ENCODE measurements at regions not wholly inside any gene's neighbourhood (a gene's known extent, or its start where the extent isn't known, plus 50 kb on each side); places are given as distances from the start of the nearest gene placed in this dataset.
"Not testable (repeated sequence)": the region's sequence is repeated elsewhere in the genome, so short reads cannot be mapped to it uniquely, and the experiment has no call there.

DNA sequence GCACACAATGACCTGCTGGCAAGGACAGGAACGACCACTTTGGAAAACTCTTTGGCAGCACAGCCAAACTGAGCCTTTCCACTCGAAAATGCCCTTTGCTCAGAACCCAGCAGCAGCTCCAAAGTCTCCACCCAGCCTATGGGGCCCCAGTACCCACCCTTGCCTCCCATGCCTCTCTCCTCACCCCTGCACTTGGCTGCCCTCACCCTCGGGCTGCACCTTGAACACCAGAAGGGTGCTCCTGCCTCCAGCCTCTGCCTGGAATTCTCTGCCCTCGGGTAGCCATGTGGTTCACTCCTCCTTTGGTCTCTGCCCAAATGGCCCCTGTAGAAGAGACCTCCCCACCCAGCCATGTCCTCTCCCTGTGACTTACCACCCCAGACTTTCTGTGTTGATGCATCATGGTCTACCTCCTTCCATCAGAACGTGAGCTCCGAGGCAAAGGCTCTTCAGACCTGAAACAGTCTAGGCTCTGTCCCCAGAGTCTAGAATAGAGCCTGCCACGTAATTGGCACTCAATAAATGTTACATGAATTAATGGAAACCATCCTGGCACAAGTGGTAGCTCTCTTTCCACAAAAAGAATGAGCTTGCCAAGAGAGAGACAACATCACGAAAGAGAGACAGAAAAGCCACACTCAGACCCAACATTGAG, 68.5 kb upstream of the METTL9 start:
- TF ChIP-seq CTCF (IDR thresholded peaks at IDR 0.05); ZFX (IDR thresholded peaks at IDR 0.05; ENCODE audit: borderline replicate concordance): not testable (repeated sequence)
